ENCODE measurements at regions not wholly inside any gene's neighbourhood (a gene's known extent, or its start where the extent isn't known, plus 50 kb on each side); places are given as distances from the start of the nearest gene placed in this dataset.

DNA sequence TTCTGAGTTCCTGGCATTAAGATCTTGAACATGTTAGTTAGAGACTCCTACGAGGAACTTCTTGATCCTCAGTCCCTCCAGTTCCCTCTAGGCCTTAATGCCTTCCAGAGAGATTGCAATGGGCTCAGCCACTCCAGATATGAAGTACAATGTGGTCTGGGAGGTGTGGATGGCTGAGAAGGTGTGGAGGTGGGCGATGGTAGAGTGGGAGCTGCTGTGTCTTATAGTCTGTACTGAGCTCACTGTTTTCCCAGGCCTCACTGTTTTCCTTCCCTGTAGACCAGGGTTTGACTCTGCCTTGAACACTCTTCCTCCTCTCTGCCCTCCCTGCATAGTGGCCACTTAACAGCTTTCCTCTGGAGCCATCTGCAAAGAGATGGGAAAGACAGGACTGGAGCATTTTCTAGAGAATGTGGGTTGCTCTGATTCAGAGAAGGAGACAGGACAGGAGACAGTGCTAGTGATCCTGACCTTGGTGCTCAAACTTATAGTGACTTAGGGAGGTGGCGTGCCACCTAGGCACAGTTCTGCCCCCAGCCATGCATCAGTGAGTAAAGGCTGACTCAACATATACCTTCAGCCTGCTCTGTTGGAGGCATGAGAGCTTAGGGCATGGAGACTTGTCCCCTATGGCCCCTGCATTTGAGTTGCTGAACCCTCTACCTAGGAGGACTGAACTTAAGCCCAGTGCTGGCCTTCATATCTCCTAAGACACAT, 129.7 kb downstream of the TDRD15 start:
- DNase-seq (ENCODE audit: low read depth in 3 of 3): no peak

- DNase-seq (ENCODE audit: low read depth in 3 of 3): no peak
Observed at GRCh38 chr2:21254170-21254965, 130.6 kb downstream of the TDRD15 start.

GRCh38 chr2:21256006-21256405, 132.2 kb downstream of the TDRD15 start:
- no peak for DNase-seq (ENCODE audit: low read depth in 3 of 3)

DNA sequence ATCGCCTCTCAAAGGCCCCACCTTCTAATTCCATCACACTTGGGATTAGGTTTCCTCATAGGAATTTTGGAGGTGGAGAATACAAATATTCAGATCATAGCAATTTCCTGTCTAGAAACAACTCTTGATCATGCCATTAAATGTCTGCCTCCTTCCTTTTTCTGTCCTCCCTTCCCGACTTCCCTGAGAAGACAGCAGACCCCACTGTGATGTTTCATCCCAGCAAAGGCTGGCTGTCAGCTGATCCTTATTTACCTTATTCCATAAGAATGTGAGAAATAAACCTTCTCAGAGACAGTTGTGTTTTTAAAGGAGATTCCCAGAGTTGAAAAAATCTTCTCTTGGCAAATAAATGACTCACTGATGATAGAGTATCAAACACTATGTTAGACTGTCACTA, 133.9 kb downstream of the TDRD15 start:
- DNase-seq (ENCODE audit: low read depth in 3 of 3): no peak

DNA sequence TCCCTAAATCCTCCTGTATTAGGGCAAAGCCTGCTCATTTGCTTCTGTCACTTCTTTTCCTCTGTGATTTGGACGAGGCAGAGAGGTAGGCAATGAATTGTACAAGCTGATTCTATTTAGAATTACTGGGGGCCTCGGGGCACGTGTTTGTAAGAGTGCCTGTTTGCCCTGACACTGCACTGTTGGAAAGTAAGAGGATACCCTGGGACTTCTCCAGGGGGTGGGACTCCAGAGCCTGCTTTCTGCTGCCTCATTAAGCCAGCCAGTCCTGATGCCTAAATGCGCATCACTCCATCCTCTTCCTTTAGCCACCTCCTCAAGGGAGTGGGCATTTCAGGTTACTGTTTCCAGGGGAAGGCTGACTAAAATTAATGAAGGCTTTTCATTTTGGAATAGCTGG, 134.3 kb downstream of the TDRD15 start:
- DNase-seq (ENCODE audit: low read depth in 3 of 3): no peak

- no peak for DNase-seq (ENCODE audit: low read depth in 3 of 3)
Observed at GRCh38 chr2:21260311-21260710, 136.5 kb downstream of the TDRD15 start.

DNA sequence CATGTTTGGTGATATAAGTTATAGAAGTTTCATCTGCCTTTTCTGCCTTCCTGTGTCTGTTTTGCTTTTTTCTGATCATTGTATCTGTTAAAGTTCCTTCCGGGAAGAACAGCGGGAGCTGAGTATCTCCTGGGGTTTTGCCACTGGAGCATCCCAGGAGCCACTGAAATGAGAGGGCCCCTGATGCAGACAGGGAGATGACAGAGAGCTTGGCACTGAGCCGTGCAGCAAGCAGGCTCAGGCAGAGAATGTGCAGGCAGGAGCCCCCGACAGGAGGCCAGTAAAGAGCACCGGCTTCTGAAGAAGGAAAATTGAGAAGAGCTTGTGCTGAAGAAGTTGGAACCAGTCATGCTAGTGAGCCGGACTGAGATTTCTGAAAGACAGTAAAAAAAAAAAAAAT, 137.8 kb downstream of the TDRD15 start:
- DNase-seq (ENCODE audit: low read depth in 3 of 3): no peak

- DNase-seq (ENCODE audit: low read depth in 3 of 3): no peak
Observed at GRCh38 chr2:21262426-21262940, 138.7 kb downstream of the TDRD15 start.

GRCh38 chr2:21263622-21264021, 139.9 kb downstream of the TDRD15 start:
- DNase-seq (ENCODE audit: low read depth in 3 of 3): no peak

DNA sequence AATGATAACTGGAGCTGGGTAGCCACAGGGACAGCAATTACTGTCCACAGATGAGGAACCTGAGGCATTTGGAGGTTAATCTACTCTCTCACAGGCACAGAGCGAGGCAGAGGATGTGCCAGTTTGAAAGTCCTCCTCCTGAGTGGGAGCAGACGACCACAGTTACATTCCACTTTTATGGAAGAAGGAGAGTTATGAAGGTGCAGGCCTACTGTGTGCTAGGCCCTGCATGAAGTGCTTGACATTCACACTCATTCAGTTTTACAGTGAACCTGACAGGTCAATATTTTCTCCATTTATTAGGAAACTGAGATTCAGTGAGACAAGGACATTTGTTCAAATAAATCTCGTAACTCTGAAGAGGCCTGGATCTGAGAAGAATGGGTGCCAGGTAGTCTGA, 142.0 kb downstream of the TDRD15 start:
- no peak for DNase-seq (ENCODE audit: low read depth in 3 of 3)

DNA sequence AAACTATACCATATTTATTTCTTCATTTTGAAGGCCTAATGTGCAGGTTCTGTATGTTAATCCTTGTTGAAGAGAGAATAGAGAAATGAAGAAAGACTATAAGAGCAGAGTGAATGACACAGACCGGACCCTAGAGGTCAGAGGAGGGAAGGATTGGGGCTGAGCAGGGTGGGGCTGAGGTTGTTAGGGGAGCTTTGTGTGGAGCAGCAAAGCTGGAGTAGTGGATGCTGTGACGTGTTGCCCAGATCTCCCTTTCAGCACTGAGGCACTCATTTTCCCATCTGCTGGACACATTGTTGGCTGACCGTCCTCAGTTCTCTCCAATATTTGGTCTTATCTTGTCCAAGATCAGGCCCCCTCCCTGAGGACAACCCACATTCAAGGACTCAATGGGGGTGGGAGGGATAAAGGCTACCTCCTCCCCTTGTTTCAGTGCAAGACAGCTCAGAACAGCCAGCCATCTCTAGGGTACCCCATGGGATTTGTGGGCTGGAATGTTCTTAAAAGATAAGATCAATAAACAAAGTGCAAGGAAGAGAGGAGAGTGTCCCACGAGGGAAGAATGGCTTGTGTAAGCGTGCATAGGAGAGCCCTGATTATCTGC, 143.6 kb downstream of the TDRD15 start:
- no peak for DNase-seq (ENCODE audit: low read depth in 3 of 3)

DNA sequence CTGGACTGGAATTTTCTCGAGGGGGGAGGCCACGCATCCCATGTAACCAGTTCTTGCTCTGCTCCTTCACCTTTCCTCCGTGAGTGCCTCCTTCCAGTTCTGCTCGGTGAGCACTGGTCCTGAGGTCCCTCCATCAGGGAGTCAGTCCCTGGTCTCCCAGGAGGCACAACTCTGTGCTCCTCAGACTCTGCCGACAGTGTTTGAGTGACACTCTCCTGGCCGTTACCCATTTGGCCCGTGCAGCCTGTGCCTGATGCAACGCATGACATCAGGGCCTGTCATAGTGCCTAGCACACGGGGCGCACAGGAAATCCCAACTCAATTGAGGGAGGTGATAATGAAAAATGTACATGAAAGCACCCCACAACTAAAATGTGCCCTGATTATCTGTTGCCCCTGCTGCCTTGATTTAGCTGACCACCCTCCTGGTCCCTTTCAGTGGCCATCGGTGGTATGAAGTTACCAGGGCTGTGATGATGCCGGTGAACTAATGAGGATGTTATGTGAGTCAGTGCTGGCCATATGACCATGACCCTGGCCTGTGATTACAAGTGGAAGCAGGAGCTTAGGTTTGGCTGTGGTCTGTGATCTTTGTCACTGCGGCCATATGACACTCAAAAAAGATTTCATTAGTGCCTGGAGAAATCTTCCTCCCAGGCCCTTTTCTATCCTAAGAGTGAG, 144.6 kb downstream of the TDRD15 start:
- no peak for DNase-seq (ENCODE audit: low read depth in 3 of 3)

- no peak for DNase-seq (ENCODE audit: low read depth in 3 of 3)
Observed at GRCh38 chr2:21268878-21269224, 145.1 kb downstream of the TDRD15 start.

DNA sequence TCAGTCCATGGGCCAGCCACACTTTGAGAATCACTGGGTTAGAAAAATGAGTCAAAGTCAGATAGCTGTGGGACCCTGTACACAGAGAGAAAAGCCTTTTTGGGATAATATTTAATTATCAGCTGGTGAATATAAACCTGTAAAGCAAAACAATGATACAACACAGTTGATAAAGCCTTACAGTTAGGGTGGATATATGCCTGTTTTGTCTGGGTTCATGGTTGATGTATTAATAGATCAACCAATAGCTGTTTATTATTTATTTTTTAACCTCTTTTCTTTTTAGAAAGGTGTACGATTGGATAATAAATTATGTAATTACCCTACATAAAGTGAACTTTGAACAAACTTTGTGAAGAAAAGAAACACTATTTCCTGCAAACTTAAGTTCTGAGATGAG, 145.6 kb downstream of the TDRD15 start:
- no peak for DNase-seq (ENCODE audit: low read depth in 3 of 3)

- no peak for DNase-seq (ENCODE audit: low read depth in 3 of 3)
Observed at GRCh38 chr2:21270083-21270491, 146.3 kb downstream of the TDRD15 start.

DNA sequence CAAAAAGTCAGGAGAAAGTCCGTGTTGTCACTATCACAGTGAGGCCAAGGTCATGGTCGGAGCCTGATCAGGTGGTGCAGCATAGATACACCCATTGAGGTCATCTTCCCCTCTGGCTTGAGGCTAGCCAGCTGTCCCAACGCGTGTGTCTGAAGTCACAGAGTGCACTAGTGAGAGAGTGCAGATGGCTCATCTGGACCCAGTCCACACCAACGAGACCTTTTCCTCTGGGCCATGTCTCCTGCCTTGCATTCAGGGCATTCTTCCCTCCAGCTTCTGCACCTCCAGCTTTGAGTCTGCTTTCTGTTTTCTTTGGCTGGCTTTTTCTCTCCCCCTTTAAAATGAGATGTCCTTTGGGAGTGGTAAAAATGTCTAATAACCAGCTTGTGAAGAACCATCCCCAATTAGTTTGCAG, 146.9 kb downstream of the TDRD15 start:
- no peak for DNase-seq (ENCODE audit: low read depth in 3 of 3)

GRCh38 chr2:21276163-21276562, 152.4 kb downstream of the TDRD15 start:
- no peak for DNase-seq (ENCODE audit: low read depth in 3 of 3)

DNA sequence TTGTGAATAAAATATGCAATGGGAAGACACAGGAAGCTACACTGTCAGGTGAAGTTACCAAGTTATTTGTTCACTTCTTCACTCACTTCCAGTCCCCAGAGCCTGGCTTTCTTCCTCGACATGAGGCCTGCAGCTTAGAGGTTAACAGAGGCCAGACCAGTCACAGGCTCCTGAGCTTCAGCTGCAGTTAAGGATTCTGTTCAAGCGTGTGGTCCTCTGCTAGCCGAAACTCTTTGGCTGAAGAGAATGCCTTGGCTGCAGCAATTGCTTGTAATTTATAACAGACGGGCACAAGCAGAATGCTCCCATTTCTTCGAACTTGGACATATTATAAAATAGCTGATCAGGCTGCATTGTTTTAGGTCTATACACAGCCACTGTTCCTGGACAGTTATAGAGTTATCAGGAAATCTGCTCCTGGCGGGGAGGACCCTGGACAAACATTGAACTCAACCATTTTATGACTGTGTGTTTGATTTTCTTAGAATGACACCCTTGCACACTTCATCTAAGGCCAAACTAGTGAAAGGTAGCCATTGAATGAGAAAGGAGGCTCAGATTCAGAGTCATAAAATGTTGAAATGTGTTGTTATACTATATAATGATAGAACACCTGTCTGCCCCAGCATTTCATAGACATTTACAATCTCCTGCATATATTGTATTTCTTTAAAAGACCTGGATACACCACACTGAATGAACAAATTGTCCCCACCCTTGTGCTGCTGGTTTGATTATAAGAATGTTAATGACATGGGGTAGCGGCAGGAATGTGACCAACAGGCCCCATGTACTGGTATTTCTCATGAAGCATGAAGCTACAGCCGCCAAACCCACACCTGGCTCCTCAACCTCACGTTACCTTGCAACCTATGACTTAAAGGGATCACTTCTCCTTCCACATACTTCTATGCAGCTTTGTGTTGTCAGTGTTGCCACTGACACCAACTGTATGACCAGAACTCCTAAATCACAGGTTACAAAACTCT, 153.6 kb downstream of the TDRD15 start:
- DNase-seq (ENCODE audit: low read depth in 3 of 3): no peak

- no peak for DNase-seq (ENCODE audit: low read depth in 3 of 3)
Observed at GRCh38 chr2:21279525-21279924, 155.8 kb downstream of the TDRD15 start.

- no peak for DNase-seq (ENCODE audit: low read depth in 3 of 3)
Observed at GRCh38 chr2:21280793-21281192, 157.0 kb downstream of the TDRD15 start.

DNA sequence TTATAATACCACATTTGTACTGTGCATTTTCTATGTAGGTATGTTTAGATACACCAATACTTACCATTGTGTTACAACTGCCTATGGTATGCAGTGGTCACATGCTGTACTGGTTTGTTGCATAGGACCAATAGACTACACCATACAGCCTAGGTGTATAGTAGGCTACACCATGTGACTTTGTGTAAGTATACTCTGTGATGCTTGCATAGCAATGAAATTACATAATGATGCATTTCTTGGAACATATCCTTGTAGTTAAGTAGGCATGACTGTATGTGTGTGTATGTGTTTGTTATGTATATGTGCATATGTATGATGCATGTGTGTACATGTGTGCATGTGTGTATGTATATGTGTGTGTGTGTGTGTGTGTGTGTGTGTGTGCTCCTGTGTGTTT, 157.6 kb downstream of the TDRD15 start:
- no peak for DNase-seq (ENCODE audit: low read depth in 3 of 3)
